GM23248 (cell line): ENCODE measurements at regions not wholly inside any gene's neighbourhood (a gene's known extent, or its start where the extent isn't known, plus 50 kb on each side); places are given as distances from the start of the nearest gene placed in this dataset.

Source experiments
- EZH2 ChIP-seq: fragments of 200-600 bp; sonication (generic); IDR thresholded peaks from 2 replicates; pipeline ENCODE4 v1.6.1; 2018; ENCODE audit warnings: antibody characterized with exemption, mild to moderate bottlenecking; ENCODE audit not compliant: insufficient read depth, poor library complexity, severe bottlenecking
- EZH2phosphoT487 ChIP-seq: fragments of 200-600 bp; sonication (generic); IDR thresholded peaks from 2 replicates; pipeline ENCODE4 v1.6.1; 2018; ENCODE audit warnings: antibody characterized with exemption, moderate library complexity, mild to moderate bottlenecking, low read depth; ENCODE audit not compliant: insufficient read depth

DNA sequence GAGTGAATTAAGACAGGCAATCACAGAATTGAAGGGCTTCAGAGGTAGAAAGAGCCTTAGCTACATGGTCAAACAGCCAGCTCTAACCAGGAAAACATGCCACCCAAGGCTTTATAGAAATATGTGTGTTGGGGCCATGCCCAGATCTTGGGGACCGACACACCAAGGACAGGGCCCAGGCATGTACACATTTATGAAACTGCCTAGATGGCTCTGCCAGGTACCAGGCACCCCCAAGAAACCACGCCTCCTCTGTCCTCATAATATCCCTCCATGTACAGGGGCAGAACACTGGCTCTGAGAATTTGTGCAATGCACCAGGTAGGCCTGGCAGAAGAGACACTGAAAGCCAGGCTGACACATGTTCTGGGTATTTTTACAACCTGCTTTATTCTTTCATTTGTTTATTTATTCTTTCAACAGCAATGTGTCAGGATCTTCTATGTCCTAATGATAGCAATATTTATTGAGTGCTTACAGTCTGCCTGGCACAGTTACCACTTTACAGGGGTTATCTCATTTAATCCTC lies 137.9 kb upstream of the LSM14A start:
- TF ChIP-seq EZH2, result no peak
- no peak for TF ChIP-seq EZH2phosphoT487
